CD14-positive monocyte (primary cell): ENCODE measurements at regions not wholly inside any gene's neighbourhood (a gene's known extent, or its start where the extent isn't known, plus 50 kb on each side); places are given as distances from the start of the nearest gene placed in this dataset.

Experiments used
- DNase-seq, 3 donors: peaks; one replicate each; pipeline ENCODE4 v3.0.0-alpha.2; 2011 to 2022
- H2AFZ ChIP-seq: 2 replicates; pipeline ENCODE4 v1.6.0; 2012; ENCODE audit warnings: mild to moderate bottlenecking, low read depth, low read length, inconsistent platforms; ENCODE audit not compliant: insufficient read depth, poor library complexity, severe bottlenecking
- H3K27ac ChIP-seq, 2 donors: 1 replicate in 1 of 2; 2 replicates in 1 of 2; pipeline ENCODE4 v1.5.1; 2012 to 2013; ENCODE audit warnings: low read length in 2 of 2, control low read depth in 1 of 2, inconsistent platforms in 1 of 2, low read depth in 1 of 2, mild to moderate bottlenecking in 1 of 2
- H3K27me3 ChIP-seq, 2 donors: one replicate each; pipeline versions ENCODE4 v1.6.0 to v1.6.1; 2011 to 2013; ENCODE audit warnings: low read length in 2 of 2; ENCODE audit not compliant: control insufficient read depth in 2 of 2, insufficient read depth in 2 of 2
- H3K36me3 ChIP-seq, 2 donors: replicated peaks in 1 of 2; 1 replicate in 1 of 2; 2 replicates in 1 of 2; pipeline versions ENCODE4 v1.5.1 to v1.6.1; 2012 to 2013; ENCODE audit warnings: low read length in 2 of 2, control low read depth in 1 of 2, inconsistent platforms in 1 of 2, mild to moderate bottlenecking in 1 of 2; ENCODE audit not compliant: insufficient read depth in 2 of 2, control insufficient read depth in 1 of 2
- H3K4me1 ChIP-seq, 2 donors: 1 replicate in 1 of 2; 2 replicates in 1 of 2; pipeline versions ENCODE4 v1.5.1 to v1.6.1; 2012 to 2013; ENCODE audit warnings: low read length in 2 of 2, control low read depth in 1 of 2, inconsistent platforms in 1 of 2, mild to moderate bottlenecking in 1 of 2, moderate library complexity in 1 of 2; ENCODE audit not compliant: insufficient read depth in 2 of 2, control insufficient read depth in 1 of 2
- H3K4me2 ChIP-seq: replicated peaks from 2 replicates; pipeline ENCODE3; 2012; ENCODE audit warnings: low read length, moderate library complexity, mild to moderate bottlenecking; ENCODE audit not compliant: poor library complexity, severe bottlenecking; ENCODE audit errors: extremely low read depth
- H3K4me3 ChIP-seq, 3 experiments: fragments of 200-600 bp in 1 of 3; sonication (generic) in 1 of 3; replicated peaks in 1 of 3; 1 replicate in 2 of 3; 2 replicates in 1 of 3; pipeline ENCODE4 v1.5.1; 2011 to 2013; ENCODE audit warnings: low read length in 3 of 3, mild to moderate bottlenecking in 3 of 3, control low read depth in 2 of 3, low read depth in 2 of 3, inconsistent platforms in 1 of 3, moderate library complexity in 1 of 3
- H3K79me2 ChIP-seq: 2 replicates; pipeline ENCODE4 v1.6.0; 2012; ENCODE audit warnings: mild to moderate bottlenecking, control low read depth, inconsistent platforms, low read length, moderate library complexity; ENCODE audit not compliant: insufficient read depth
- H3K9ac ChIP-seq: 2 replicates; pipeline ENCODE4 v1.6.0; 2017; ENCODE audit warnings: low read length, mild to moderate bottlenecking; ENCODE audit not compliant: insufficient read depth, poor library complexity, severe bottlenecking
- H3K9me3 ChIP-seq, 2 donors: replicated peaks in 1 of 2; 1 replicate in 1 of 2; 2 replicates in 1 of 2; pipeline versions ENCODE4 v1.5.1 to v1.6.1; 2012 to 2013; ENCODE audit warnings: low read length in 2 of 2, control low read depth in 1 of 2; ENCODE audit not compliant: control insufficient read depth in 1 of 2, insufficient read depth in 1 of 2
- H4K20me1 ChIP-seq: 2 replicates; pipeline ENCODE4 v1.6.0; 2012; ENCODE audit warnings: mild to moderate bottlenecking, low read length, control low read depth, moderate library complexity; ENCODE audit not compliant: insufficient read depth
- H3K27ac Mint-ChIP-seq, 7 donors: one replicate each; pipeline ENCODE4 v1.8.0; 2020; ENCODE audit warnings: mild to moderate bottlenecking in 7 of 7, mixed read lengths in 7 of 7, moderate library complexity in 6 of 7, inconsistent platforms in 2 of 7
- H3K27me3 Mint-ChIP-seq, 3 donors: one replicate each; pipeline ENCODE4 v1.8.0; 2021 to 2022; ENCODE audit warnings: low read depth in 3 of 3, mild to moderate bottlenecking in 3 of 3, mixed read lengths in 3 of 3, moderate library complexity in 3 of 3, inconsistent platforms in 1 of 3
- H3K36me3 Mint-ChIP-seq, 2 donors: one replicate each; pipeline ENCODE4 v1.8.0; 2020; ENCODE audit warnings: mixed read lengths in 2 of 2, inconsistent platforms in 1 of 2, mild to moderate bottlenecking in 1 of 2
- H3K4me1 Mint-ChIP-seq: one replicate; pipeline ENCODE4 v1.8.0; 2020; ENCODE audit warnings: mild to moderate bottlenecking, mixed read lengths
- H3K4me3 Mint-ChIP-seq, 2 donors: one replicate each; pipeline ENCODE4 v1.8.0; 2020; ENCODE audit warnings: mild to moderate bottlenecking in 2 of 2, mixed read lengths in 2 of 2, moderate library complexity in 1 of 2
- H3K9me3 Mint-ChIP-seq, 7 donors: one replicate each; pipeline ENCODE4 v1.8.0; 2020 to 2022; ENCODE audit warnings: mixed read lengths in 7 of 7, mild to moderate bottlenecking in 6 of 7, moderate library complexity in 6 of 7, inconsistent platforms in 2 of 7
- CTCF ChIP-seq: fragments of 200-600 bp; IDR thresholded peaks from one replicate; pipeline ENCODE4 v1.8.0; 2022; ENCODE audit warnings: antibody characterized with exemption, mild to moderate bottlenecking
- WGBS: methylation state at CpG from one replicate; pipeline ENCODE4 v1.1.5; 2013; ENCODE audit warnings: missing lambda C conversion rate; ENCODE audit not compliant: insufficient coverage; 5-methylcytosine and 5-hydroxymethylcytosine counted together
- intact Hi-C, 2 donors: fragments of 100-400 bp; cut with micrococcal nuclease; formaldehyde crosslinking; loops; one replicate each; pipeline versions ENCODE4 v1.15.0 to v1.15.1; 2023

GRCh38 chr7:124603066-124603465 is 162.5 kb downstream of the GPR37 start:
- Mint-ChIP-seq H3K4me3 (no peak overlapping the region), H3K36me3 (no peaks in the 10 kb centered on the region), H3K27ac (no peak overlapping the region), H3K9me3 (peaks cover 0 to 2% (median 0%) of the 10 kb centered on the region in 7 donors), H3K4me1 (no peaks in the 10 kb centered on the region), H3K27me3 (no peaks in the 10 kb centered on the region)
- H3K9ac ChIP-seq, result no peak overlapping the region
- H2AFZ ChIP-seq, result no peak overlapping the region
- no peak overlapping the region for H3K4me3 ChIP-seq
- no peaks in the 10 kb centered on the region for H3K27me3 ChIP-seq
- no peaks in the 10 kb centered on the region for H3K4me1 ChIP-seq
- intact Hi-C loops, result no loop called here
- no peaks in the 10 kb centered on the region for H3K36me3 ChIP-seq
- no peaks in the 10 kb centered on the region for H3K9me3 ChIP-seq
- H3K4me2 ChIP-seq, result no peak overlapping the region
- DNase-seq, result no peak
- no peaks in the 10 kb centered on the region for H3K79me2 ChIP-seq
- H3K27ac ChIP-seq, result no peak overlapping the region
- WGBS, result no CpG with 5 or more reads among the region's 1 CpG
- H4K20me1 ChIP-seq, result no peaks in the 10 kb centered on the region
- TF ChIP-seq CTCF, result no peak

GRCh38 chr7:124597509-124597908 is 168.1 kb downstream of the GPR37 start:
- DNase-seq, result no peak
- Histone ChIP-seq H3K4me3 (no peak overlapping the region), H3K4me1 (no peaks in the 10 kb centered on the region), H2AFZ (no peak overlapping the region), H3K9me3 (no peaks in the 10 kb centered on the region), H3K79me2 (no peaks in the 10 kb centered on the region), H3K27ac (no peak overlapping the region), H3K9ac (no peak overlapping the region), H4K20me1 (no peaks in the 10 kb centered on the region), H3K27me3 (no peaks in the 10 kb centered on the region), H3K4me2 (no peak overlapping the region), H3K36me3 (no peaks in the 10 kb centered on the region)
- no peak for TF ChIP-seq CTCF
- Mint-ChIP-seq H3K9me3 (peaks cover 0 to 2% (median 0%) of the 10 kb centered on the region in 7 donors), H3K4me3 (no peak overlapping the region), H3K27me3 (no peaks in the 10 kb centered on the region), H3K4me1 (no peaks in the 10 kb centered on the region), H3K36me3 (no peaks in the 10 kb centered on the region), H3K27ac (no peak overlapping the region)
- intact Hi-C loops, result no loop called here
